GM18502 (cell line): ENCODE measurements at regions not wholly inside any gene's neighbourhood (a gene's known extent, or its start where the extent isn't known, plus 50 kb on each side); places are given as distances from the start of the nearest gene placed in this dataset.
A peak's percentile ranks its signal among the peaks of the same experiment; 100 is the strongest.
"Not testable (repeated sequence)": the region's sequence is repeated elsewhere in the genome, so short reads cannot be mapped to it uniquely, and the experiment has no call there.

Experiments used
- ATAC-seq: cut with Tn5 transposase; IDR thresholded peaks from one replicate; pipeline ENCODE4 v1.9.1; 2021; ENCODE audit warnings: mild to moderate bottlenecking; ENCODE audit not compliant: unreplicated experiment, poor library complexity

- ATAC-seq = no peak
Measured at GRCh38 chr9:30060976-30061375, 2323.5 kb upstream of the ACO1 start.

DNA sequence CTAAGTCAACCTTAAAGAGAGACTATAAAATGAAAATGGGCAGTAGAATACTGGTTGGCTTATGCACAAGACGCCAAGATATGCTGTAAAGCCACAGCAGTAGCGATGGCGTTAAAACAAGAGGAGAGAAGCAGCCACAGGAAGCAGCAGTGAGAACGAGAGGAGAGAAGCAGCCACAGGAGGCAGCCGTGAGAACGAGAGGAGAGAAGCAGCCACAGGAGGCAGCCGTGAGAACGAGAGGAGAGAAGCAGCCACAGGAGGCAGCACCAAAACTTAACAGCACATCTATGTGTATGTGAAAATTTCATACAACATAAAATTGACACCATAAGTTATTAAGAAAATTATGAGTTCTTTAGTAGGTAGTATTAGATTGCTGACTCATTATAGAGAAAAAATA lies 2318.6 kb upstream of the ACO1 start:
- no peak for ATAC-seq

DNA sequence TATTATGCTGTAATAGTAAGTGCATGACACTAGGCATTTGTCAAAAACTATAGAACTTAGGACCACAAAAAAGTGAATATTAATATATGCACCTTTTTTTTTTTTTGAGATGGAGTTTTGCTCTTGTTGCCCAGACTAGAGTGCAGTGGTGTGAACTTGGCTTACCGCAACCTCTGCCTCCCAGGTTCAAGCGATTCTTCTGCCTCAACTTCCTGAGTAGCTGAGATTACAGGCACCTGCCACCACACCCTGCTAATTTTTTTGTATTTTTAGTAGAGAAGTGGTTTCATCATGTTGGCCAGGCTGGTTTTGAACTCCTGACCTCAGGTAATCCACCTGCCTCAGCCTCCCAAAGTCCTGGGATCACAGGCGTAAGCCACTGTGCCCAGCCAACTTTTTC lies 2315.2 kb upstream of the ACO1 start:
- not testable (repeated sequence) for ATAC-seq

DNA sequence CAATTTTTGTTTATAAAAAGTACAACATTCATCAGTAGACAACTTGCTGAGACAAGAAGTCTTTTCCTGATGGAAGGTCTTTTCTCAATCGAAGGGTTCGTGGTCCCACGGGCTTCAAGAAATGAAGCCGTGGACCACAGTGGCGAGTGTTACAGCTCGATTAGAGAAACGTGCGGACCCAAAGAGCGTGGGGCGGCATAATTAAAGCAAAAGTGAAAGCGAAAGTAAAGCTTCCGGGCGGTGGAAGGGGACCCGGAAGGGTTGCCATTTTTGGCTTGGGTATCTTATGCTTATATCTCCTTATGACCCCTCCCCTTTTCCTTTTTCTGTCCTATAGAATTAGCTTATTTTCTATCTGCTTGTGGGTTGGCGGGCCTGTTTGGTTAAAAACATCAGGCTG lies 2309.4 kb upstream of the ACO1 start:
- ATAC-seq = no peak

- ATAC-seq = peak; percentile 89
Measured at GRCh38 chr9:30075451-30076199, 2308.8 kb upstream of the ACO1 start.

DNA sequence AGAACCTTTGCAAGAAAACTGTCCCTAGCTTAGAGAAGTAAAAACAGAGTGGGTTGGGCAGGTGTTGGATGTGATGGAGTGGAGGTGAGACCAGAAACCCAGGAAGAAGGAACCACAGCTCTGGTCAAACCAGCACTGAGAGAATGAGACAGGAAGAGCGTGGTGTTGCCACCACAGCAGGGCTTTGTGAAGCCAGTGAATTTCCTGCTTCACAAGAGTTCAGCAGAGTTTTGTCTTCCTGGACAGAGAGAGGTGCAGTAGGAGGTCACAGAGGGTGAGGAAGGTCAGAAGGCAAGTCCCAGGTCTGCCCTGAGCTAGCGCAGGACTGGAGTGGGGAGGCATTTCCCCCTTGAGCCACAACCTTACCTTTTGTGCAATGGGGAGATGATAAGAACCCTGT lies 2306.2 kb upstream of the ACO1 start:
- ATAC-seq = no peak

DNA sequence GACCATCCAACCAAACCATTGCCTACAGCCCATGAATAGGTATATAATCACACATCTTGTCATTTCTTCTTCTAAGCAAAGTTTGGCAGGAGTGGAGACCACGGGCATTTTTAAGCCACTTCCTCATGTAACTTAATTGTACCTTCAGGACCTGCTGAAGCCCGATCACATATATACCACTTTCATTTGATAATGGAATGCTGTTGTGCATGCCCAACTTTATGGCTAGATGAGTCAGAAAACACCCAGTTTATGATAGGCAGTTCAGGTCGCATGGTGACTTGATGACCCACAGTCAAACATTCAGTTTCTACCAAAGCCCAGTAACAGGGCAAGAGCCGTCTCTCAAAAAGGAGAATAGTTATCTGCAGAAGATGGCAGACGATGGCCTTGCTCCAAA lies 2295.0 kb upstream of the ACO1 start:
- ATAC-seq = no peak

DNA sequence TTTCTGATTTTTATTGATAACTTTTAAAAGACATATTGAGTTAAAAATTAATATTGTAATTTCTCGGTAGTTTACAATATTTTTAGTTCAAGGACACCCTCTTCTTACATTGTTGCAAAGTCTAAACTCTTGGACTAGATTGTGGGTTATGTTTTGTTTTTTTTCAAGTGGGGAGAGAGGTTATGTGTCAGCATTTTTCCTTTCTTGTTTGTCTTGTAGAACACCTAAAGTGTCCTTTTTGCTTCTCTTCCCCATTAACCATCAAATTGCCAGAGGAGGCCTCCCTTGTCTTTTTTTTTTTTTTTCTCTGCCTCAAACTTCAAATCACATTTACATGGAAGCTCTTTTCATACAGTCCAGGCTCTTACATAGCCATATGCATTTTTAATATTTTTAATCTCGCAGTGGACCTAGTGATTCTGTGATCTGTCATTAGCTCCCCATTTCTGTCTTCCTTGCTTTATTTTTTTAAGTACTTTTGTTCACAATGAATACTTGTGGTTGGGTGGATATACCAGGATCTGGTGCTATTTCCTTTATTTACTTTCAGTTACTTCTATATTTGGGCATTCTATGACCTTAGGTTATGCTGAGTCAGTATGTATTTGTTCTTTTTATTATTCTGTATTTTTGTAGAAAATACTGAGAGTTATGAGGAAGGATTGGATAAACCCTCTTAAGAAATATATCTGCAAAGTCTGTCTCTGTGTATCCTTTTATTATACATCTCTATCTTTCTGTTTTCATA lies 2280.6 kb upstream of the ACO1 start:
- ATAC-seq = no peak

DNA sequence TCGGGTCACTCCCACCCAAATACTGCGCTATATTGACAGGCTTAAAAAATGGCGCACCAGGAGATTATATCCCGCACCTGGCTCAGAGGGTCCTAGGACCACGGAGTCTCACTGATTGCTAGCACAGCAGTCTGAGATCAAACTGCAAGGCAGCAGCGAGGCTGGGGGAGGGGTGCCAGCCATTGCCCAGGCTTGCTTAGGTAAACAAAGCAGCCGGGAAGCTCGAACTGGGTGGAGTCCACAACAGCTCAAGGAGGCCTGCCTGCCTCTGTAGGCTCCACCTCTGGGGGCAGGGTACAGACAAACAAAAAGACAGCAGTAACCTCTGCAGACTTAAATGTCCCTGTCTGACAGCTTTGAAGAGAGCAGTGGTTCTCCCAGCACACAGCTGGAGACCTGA lies 2277.3 kb upstream of the ACO1 start:
- not testable (repeated sequence) for ATAC-seq

GRCh38 chr9:30116673-30117217 lies 2267.7 kb upstream of the ACO1 start:
- ATAC-seq = no peak

DNA sequence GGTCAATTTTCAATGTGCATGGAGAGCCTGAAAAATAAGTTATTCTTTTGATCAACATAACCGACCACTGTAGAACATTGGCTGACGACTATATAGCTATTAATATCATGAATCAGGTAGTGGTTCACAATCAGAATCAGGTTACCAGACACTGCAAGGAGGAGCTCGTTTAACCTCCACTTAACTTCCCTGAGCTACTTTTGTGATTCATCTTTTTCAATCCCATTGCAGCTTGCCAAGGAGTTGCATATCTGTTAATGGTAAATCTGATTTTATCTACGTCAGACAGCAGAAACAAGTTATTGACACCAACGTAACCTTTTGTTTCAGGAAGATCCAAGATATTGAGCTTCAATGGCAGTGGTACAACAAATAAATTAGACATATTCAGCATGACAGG lies 2263.8 kb upstream of the ACO1 start:
- no peak for ATAC-seq

- ATAC-seq = no peak
Measured at GRCh38 chr9:30121611-30122010, 2262.8 kb upstream of the ACO1 start.

- ATAC-seq = no peak
Measured at GRCh38 chr9:30125881-30126280, 2258.6 kb upstream of the ACO1 start.

- ATAC-seq = no peak
Measured at GRCh38 chr9:30127371-30127770, 2257.1 kb upstream of the ACO1 start.

GRCh38 chr9:30140407-30140806 lies 2244.0 kb upstream of the ACO1 start:
- no peak for ATAC-seq

- no peak for ATAC-seq
Measured at GRCh38 chr9:30160570-30160969, 2223.9 kb upstream of the ACO1 start.

DNA sequence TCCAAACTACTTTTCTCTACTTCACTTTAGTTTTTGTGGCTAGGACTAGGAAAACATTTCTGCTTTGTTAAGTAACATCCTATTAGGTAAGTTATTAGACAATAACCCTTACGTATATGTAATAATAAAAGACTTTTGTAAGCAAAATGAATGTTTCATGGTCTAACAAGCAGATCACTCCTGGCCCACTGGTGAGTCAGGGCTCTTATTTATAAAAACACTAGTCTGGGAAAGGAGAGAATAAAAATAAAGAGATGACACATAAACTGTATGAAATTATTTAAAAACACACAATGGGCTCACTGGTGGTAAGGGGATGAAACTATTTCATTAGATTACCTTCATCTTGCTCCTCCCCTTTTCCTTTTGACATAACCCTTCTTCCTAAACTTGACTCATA lies 2212.2 kb upstream of the ACO1 start:
- ATAC-seq = no peak

GRCh38 chr9:30178610-30179009 lies 2205.8 kb upstream of the ACO1 start:
- no peak for ATAC-seq

DNA sequence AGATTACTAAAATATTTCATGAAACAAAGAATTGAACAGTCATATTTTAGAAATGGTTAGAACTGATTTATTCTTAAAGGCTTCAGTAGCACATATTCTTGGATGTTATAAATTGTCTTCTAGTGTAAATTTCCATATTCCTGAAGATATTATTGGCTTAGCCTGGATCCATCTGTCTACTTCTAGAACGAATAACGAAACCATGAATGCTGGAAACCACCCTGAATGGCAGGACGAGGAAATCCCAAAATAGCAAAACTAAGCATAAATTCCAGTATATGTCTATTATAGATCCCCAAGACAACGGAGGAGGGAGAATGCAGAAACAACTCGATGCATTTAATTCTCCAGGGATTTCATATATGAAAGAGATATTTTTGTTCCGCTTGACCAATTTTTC lies 2191.0 kb upstream of the ACO1 start:
- ATAC-seq = no peak

DNA sequence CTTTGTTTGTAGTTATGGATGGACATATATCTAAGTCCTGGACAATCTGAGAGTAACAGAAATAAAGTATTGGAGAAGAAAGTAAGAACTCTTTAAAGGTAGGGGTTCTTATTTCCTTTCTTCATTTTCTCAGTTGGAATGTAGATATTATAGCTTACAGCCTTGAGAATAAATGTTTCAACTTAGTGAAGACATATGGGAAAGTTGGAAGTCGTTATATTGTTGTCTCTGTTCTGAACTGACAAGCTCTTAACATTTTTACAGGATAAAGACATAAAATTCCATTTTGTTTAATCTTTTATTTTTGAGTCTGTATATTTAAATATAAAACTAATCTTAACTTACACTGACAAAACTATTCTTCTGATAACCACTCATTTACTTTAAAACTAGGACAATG lies 2187.5 kb upstream of the ACO1 start:
- ATAC-seq = no peak

- ATAC-seq = no peak
Measured at GRCh38 chr9:30197453-30197852, 2187.0 kb upstream of the ACO1 start.

DNA sequence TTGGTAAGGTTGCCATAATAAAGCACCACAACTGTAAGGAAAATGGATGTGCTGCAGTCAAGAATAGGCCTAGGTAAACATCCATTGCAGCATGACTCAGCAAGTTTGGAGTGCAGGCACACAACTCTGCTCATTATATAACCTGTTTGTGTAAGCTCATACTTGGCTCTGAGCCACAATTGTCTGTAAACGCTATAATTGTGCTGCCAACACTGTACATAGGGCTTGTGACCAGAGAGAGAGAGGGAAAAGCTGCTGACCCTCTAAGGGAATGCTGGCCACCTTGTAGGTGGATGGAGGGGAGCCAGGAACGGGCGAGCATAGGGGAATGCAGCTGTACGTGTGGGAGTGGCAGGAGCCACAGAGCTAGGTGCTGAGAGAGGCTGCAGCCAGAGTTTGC lies 2186.5 kb upstream of the ACO1 start:
- ATAC-seq = no peak
